Activated naive CD8-positive, alpha-beta T cell treated with anti-CD3 and anti-CD28 coated beads, Interleukin-2, amount 50 U/mL, for 16 hours (primary cell): ENCODE measurements at regions not wholly inside any gene's neighbourhood (a gene's known extent, or its start where the extent isn't known, plus 50 kb on each side); places are given as distances from the start of the nearest gene placed in this dataset.

Experiments
- DNase-seq: peaks from one replicate; pipeline ENCODE4 v3.0.0-alpha.2; 2020; ENCODE audit warnings: low read depth, low spot score

DNA sequence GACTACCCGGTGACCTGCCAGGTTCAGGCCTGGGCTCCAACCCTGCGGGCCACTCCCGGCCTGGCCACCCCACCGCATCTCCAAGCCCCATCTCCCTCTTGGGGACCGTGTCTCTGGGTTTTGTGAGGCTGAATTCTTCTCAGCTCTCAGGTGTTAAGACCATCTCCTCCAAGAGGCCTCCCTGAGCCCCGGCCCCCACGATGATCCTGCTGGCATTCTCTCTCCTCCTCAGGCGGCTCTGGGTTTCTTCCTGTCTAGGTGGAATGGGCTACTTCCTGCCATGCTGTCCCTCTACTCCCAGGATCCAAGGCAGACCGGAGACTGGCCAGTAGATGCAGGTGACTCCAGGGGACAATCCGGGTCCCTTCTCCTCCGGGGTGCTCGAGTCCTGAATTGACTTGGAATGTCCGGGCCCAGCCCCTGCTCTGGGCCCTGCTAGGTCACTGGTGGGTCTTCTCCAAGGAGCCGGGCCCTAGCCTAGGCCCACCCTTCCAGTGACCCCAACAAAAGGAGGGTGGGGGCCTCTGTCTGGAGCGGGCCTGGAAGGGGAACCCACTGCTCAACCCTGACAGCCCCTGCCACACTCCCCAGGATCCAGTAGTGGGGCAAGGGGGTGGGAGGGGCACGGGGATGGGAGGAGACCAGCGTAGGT lies 219.8 kb downstream of the C9orf50 start:
- no peak for DNase-seq

DNA sequence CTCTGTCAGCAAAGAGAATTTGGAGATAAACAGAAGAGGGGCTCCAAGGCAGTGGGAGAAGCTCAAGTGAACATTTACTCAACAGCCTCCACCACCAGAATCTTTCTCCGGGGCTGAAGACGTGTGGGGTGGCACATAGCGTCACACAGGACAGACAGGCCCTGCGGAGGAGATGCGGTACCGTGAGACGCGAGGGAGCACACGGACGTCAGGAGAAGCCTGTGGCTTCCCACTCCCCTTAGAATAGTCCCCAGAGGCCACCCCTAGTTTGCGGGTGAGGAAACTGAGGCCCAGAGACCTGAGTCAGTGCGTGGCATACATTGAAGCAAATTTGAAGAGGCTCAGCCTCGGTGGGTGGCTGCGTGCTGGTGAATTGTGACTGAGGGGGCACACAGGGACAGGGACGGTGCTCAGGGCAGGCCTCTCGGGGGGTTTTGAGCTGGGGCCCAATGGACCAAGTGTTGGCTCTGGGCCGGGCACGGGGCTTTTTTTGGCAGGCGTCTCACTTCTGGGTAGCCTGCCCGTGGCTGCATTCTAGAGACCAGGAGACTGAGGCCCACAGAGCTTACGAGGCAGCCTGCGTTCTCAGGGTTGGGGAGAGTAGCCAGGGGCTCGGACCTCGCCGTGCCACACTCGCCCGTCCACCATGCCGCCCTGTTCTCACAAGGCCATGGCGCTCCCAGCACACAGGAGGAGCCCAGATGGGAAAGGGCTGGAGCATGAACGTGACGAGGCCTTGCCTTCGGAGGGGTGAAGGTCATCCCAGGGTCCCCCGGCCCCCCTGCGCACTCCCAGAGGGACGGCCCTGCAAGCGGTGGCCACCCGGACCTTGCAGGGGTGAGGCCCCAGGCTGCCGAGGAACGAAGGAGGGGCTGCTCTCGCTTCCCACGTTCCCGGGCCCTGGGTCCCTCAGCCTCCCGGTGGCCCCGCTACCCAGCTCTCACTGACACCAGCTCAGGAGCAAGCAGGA lies 220.6 kb downstream of the C9orf50 start:
- no peak for DNase-seq

DNA sequence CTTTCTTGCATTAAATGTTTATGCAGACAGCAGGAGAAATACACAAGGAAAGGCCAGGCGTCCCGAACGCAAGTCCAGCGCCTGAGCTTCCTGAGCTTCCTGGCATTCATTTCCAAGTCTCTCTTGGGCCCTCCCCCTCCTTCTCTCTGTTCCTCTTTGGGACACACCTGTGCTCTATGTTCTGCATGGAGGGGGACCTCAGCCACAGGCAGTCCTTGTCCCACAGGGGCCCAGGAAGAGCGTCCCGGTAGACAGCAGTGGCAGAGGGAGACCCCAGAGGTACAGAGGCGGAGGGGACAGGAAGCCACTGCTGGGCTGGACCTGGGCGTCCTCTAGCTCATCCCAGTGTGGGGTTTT lies 221.3 kb downstream of the C9orf50 start:
- no peak for DNase-seq

DNA sequence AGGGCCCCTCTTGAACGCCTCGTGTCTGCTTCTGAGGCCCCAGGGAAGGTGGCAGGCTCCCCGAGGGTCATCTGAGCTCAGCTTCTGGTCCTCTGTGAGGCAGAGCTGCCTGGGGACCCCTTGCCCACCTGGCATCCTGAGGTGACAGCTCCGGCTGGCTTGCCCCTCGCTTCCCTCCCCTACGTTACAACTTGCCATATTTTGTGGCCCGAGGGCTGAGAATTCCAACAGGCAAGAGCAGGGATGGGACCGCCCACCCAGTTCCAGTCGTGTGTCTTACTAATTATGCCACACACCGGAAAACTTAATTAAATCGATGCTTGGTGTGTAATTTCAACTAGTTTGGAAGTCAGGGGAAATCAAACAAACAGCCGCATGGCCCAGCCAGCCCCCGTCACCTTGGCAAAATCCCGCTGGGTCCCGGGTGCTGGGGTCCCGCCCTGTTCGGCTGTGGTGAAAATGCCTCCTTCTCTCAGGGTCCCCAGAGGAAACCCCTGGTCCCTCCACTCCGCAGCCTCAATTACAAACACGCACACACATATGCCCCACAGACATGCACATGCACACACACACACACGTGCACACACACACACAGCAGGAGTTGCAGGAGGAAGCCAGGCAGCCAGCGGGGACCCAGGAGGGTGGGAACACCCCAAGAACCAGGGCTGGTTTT lies 221.0 kb upstream of the IER5L start:
- no peak for DNase-seq

DNA sequence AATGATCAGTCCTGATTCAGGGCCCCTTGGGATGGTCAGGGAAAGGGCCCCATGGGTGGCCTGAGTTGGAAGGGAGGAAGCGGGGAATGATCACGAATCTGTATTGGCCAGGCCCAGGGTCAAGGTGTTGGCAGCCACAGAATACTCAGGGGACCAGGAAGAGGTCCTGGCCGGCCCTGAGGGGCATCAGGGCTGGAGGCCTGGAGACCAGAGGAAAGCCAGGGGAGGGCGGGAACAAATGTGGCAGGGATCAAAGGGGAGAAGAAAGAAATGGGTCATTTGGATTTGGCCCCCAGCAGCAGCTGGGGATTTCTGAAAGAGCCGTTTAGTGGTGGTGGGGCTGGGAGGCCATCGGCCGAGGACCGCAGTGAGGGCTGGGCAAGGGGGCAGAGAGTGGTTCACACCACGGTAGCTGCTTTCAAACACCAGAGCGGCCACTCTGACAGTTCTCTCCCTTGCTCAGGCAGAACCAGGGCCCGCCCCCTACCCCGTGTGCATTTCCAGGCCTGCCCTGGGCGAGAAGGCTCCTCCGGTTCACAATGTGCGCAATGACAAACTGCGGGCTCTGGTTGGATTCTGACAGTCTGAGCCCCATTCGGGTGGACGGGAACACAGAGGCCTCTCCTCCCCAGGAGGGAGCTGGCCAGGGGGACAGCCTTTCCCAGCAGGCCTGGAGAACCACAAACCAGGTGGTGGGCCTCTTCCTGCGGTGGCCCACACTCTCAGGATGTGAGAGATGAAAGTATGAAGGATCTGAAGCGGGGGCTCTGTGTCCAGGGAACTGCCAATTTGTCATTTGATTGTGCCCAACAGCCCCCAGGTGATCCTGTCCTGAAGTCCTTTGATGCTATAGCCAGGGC lies 220.3 kb upstream of the IER5L start:
- no peak for DNase-seq

DNA sequence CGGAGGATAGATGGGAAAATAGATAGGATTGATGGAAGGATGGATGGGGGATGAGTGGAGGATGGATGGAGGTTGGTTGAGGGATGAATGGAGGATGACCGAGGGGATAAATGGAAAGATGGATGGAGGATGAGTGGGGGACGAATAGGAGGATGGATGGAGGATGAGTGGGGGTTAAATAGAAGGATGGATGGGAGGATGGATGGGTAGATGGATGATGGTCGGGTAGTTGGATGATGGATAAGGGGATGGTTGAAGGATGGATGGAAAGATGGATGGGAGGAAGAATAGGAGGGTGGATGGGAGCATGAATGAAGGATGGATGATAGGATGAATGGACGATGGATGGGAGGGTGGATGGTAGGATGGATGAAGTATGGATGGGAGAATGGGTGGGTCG lies 219.3 kb upstream of the IER5L start:
- no peak for DNase-seq

DNA sequence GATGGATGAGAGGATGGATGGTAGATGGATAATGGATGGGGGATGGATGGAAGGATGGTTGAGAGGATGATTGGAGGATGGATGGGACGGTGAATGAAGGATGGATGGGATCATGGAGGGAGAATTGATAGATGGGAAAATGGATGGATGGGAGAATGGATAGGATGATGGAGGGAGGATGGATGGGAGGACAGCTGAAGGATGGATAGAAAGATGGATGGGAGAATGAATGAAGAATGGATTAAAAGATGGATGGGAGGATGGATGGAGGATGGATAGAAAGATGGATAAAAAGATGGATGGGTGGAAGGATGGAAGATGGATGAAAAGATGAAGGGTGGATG lies 218.3 kb upstream of the IER5L start:
- DNase-seq: no peak

DNA sequence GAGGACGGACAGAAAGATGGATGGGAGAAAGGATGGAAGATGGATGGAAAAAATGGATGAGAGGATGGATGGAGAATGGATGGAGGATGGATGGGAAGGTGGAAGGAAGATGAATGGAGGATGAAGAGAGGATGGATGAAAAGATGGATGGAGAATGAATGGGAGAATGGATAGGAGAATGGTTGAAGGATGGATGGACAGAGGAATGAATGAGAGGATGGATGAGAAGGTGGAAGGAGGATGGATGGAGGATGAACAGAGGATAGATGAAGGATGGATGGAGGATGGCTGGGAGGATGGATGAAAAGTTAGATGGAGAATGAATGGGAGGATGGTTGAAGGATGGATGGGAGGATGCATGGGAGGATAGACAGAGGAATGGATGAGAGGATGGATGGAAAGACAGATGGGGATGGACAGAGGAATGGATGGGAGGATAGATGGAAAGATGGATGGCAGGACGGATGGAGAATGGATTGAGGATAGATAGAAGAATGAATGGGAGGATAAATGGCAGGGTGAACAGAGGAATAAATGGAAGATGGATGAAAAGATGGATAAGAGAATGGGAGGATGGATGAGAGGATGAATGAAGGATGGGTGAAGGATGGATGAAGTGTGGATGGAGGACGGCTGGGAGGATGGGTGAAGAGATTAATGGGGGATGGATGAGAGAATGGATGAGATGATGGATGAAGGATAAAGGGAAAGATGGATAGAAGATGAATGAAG lies 217.7 kb upstream of the IER5L start:
- no peak for DNase-seq

DNA sequence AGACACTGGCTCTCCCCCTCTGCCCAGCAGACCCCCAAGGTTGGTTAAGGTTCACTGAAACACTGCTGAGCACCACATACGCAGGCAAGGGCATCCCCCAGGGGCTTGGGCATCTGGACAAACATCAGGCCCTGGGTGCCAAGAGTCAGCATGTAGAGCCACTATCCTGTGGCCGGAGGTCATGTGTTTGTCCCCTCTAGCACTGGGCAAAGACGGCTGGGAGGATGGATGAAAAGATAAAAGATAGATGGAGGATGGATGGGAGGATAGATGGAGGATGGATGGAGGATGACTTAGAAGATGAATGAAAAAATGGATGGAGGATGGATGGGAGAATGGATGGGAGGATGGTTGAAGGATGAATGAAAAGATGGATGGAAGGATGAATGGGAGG lies 216.8 kb upstream of the IER5L start:
- DNase-seq: no peak

DNA sequence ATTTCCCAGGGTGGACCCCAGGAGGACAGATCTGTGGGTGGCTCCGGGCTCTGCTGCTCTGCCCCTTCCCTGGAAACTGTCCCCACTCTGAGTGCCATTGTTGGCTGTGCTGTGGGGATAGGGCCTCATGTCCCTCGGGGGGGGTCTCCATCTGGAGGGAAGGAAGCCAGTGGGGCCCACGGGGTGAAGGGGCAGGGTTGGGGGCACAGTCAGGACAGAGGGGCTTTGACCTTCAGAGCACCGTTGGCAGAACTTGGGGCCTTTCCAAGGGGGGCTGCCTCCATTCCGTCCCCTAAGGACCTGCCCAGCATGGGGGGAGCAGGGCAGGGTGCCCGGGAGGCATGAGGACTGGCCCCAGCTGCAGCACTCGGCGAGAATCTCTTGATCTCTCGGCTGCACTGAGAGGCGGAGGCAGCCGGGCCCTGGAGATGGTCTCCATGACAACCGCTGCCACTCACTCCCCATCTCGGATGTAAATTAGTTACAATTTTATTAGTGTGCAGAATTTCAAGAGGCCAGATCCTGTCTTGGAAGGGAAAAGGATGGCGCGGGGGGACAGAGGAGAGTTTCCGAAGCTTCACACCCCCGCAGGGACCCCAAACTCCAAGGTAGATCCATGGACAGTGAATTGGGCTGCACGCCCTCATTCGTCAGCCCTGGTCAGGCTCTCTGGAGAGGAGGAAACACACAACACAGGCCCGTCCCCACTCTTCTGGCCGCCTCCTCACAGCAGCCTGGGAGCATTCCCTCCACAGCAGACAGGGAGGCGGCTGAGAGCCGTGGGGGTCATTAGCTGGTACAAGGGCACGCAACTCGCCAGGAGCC lies 216.2 kb upstream of the IER5L start:
- DNase-seq: no peak

DNA sequence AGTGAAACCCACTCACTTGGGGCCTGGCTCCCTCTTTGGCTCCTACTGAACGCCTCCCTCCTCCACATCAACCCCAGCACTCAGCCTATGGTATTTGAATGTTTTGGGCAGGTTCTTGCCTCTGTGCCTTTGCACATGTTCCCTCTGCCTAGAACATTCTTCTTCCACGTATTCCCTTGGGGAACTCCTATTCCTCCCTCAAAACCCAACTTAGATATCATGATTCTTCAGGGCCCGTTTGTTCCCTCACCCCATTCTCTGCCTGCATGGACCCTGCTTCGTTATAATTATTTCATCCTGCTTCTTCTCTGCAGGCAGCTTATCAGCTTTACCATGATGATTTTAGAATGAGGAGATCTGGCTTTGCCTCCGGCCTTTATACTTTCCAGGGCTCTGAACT lies 215.0 kb upstream of the IER5L start:
- no peak for DNase-seq

DNA sequence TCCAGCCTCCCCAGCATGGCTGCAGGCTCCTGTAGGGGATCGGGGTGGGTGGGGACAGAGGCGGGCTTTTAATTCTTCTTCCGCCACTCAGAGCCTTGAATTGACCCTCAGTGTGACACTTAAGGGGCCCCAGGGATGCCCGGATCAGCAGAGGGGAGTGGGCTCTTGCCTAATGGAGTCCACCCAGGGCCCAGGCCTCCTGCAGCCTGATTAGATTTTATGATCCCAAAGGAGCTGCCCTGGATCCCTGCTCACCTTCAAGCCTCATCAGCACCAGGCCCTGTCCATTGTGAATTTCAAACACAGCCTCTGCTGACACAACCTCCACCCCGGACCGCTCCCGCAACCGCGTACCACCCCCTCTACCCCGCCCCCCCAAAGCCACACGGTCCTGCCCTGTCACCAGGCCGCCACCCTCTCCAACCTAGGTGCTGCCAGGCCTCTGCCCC lies 214.1 kb upstream of the IER5L start:
- no peak for DNase-seq

DNA sequence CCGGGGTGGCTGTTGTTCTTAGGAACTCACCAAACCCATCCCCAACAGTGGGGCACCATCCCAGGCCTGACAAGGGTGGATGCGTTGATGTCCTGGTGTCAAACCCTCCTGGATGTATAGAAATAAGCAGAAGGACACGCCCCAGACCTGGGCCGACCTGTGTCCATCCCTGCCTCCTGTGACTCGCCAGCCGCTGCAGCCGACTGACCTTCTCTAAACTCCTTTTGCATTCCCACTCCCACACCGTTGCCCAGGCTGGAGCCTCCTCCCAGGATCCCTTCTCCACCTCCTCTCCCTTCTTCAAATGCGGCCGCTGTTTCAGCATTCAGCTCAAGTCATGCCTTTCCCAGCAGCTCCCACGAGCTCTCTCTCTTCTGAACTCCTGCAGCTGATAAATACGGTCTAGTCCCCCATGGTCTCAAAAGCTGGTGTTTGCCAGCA lies 213.2 kb upstream of the IER5L start:
- DNase-seq: no peak

DNA sequence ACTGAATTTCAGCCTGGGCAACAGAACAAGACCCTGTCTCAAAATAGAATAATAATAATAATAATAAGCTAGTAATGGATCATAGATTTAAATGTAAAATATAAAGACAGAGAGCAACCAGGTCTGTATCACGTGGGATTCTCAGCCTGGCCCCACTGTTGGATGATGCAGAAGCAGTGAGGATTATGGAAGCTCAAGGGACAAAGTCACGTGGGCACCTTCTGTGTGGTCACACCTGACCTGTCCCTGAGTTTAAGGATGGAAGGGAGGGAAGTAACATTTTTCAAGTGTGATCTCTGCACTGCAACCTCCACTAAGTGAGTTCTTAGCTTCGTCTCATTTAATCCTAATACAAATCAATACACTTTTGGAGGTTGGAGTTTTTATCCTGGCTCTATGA lies 212.5 kb upstream of the IER5L start:
- DNase-seq: no peak

DNA sequence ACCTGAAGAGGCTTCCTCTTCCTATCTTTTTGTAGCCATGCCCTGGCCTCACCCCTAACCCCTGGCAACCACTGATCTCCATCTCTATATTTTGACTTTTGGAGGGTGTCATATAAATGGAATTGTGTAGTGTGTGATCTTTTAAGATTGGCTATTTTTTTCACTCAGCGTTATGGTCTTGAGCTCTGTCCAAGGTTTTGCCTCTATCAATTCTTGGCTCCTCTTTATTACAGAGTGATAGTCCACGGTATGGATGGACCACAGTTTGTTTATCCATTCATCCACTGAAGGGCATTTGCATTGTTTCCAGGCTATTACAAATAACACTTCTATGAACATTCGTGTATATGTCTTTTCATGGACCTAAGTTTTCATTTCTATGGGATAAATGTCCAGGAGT lies 209.8 kb upstream of the IER5L start:
- DNase-seq: no peak

DNA sequence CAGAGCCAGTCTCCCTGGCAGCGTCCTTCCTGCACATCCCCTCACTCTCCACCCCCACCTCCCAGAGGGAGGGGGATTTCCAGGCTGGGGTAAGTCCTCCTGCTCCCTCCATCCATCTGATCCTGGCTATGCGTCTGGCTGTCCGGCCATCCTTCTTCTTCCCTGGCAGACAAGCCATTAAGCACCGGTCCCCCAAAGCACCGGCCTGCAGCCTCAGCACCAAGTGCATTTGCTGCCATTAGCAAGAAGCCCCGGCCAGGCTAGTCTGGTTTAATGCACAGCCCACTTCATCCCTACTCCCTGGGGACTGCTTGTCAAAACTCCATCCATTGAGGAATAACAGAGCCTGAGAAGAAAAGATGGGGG lies 208.7 kb upstream of the IER5L start:
- DNase-seq: no peak

DNA sequence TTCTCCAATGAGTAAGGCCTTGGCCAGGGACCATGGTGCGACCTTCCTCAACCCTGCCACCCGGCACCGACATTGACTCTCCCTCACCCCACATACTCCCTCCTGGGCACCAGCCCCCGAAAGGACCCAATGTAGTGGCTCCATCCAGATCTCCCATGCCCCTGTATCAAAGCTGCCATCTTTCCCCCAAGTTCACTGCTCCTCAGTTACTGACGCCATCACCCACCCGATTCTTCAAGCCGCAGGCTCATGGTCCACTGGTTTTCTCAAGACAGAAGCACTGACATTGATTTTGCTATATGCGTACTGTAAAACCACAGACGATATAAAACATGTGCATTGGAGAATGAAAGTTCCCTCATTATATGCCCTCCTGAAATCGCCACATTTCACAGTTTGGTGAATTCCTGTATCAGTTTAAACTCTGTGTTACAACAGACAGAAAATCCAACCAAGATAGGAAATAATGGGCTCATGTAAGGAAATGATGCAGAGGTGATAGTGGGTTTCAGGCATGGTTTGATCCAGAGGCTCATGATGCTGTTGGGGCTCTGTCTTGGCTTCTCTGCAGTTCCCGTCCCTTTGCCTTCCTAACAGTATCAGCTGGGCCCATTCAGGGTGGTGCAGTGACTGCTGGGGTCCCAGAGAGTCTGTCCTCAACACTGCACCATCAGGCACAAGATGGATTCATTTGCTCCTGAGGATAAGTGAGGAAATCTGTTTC lies 207.3 kb upstream of the IER5L start:
- no peak for DNase-seq

DNA sequence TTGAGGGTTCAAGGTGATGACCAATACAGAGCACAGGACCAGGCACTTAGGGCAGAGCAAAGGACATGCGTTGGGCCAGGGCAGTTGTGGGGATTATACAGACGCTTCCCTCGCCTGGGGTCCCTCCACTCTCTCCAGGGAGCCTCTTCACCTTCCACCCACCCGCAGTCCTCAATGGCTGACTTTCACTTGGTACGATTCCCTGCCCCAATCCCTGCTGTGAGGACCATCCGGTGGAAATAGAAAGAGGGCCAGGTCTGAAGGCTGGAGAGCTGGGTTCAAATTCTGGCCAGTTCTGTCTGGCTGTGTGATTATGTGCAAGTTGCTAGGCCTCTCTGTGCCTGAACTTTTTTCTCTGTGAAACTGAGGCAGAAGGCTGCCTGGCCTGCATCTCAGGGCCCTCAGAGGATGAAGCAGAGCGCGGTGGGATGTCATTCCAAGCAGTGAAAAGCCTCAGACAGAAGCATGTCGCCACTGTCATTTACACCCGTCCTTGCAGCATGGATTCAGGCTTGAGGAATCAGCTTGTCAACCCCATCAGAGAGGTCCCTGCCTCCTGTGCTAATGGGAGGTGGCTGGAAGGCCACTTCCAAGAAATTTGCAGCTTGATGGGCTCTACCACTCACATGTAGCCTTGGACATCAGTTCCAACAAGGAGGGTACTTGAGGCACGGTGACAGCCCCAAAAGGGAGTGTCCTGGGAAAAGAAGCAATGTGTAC lies 206.6 kb upstream of the IER5L start:
- DNase-seq: no peak
